ENCODE measurements at regions not wholly inside any gene's neighbourhood (a gene's known extent, or its start where the extent isn't known, plus 50 kb on each side); places are given as distances from the start of the nearest gene placed in this dataset.

DNA sequence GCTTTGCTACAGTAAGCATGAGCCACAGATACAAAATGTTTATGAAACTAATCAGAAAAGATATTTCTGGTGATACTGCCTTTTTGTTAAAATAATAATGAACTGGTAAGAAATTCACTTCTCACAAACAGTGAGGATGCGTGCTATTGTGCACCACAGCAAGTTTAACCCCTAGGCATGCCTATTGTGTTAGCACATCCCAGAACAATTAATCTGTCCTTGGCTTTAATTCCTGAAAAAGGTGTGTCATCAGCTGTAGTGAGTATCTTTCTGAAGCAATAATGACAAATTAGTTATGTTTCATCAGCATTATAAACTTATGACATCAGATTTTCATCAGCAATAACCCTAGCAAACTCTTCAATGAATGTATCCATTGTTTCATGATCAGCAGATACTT is 1307.2 kb downstream of the EFNA5 start:
- H3K27me3 ChIP-seq (ENCODE audit: insufficient read depth) = no peaks in the 10 kb centered on the region
- H3K4me3 ChIP-seq (ENCODE audit: low read depth in 2 of 2, low read length in 1 of 2) = no peak overlapping the region
- no peaks in the 10 kb centered on the region for H3K9me3 ChIP-seq
- no peak overlapping the region for H2AFZ ChIP-seq (ENCODE audit: low read depth)
- POLR2A ChIA-PET = no interaction called here
- H3K79me2 ChIP-seq (ENCODE audit: insufficient read depth) = no peaks in the 10 kb centered on the region
- peaks cover 8% of the 10 kb centered on the region for H3F3A ChIP-seq (replicated peaks; ENCODE audit: insufficient read depth)
- no peaks in the 10 kb centered on the region for H3K4me1 ChIP-seq (ENCODE audit: control insufficient read depth in 1 of 2, insufficient read depth in 2 of 2, low read depth in 1 of 2, low read length in 1 of 2)
- no peak overlapping the region for H3K27ac ChIP-seq (ENCODE audit: low read depth in 2 of 2, low read length in 1 of 2)
- H3K9ac ChIP-seq = no peak overlapping the region
- no peaks in the 10 kb centered on the region for H4K20me1 ChIP-seq (ENCODE audit: insufficient read depth)
- WGBS (ENCODE audit: low lambda C conversion rate) = 100% methylated on average over 1 of the region's 1 CpG
- no peak for DNase-seq
- no peak overlapping the region for H3K4me2 ChIP-seq
- no peaks in the 10 kb centered on the region for H3K9me2 ChIP-seq
- CTCF ChIA-PET = no interaction called here
- H3K36me3 ChIP-seq (replicated peaks in 1 of 2; ENCODE audit: control insufficient read depth in 1 of 2, insufficient read depth in 2 of 2, low read length in 1 of 2) = no peaks in the 10 kb centered on the region
- TF ChIP-seq, protein P1, sequence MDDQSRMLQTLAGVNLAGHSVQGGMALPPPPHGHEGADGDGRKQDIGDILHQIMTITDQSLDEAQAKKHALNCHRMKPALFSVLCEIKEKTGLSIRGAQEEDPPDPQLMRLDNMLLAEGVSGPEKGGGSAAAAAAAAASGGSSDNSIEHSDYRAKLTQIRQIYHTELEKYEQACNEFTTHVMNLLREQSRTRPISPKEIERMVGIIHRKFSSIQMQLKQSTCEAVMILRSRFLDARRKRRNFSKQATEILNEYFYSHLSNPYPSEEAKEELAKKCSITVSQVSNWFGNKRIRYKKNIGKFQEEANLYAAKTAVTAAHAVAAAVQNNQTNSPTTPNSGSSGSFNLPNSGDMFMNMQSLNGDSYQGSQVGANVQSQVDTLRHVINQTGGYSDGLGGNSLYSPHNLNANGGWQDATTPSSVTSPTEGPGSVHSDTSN (IDR thresholded peaks at IDR 0.05) = no peak
- TF ChIP-seq, protein P2, sequence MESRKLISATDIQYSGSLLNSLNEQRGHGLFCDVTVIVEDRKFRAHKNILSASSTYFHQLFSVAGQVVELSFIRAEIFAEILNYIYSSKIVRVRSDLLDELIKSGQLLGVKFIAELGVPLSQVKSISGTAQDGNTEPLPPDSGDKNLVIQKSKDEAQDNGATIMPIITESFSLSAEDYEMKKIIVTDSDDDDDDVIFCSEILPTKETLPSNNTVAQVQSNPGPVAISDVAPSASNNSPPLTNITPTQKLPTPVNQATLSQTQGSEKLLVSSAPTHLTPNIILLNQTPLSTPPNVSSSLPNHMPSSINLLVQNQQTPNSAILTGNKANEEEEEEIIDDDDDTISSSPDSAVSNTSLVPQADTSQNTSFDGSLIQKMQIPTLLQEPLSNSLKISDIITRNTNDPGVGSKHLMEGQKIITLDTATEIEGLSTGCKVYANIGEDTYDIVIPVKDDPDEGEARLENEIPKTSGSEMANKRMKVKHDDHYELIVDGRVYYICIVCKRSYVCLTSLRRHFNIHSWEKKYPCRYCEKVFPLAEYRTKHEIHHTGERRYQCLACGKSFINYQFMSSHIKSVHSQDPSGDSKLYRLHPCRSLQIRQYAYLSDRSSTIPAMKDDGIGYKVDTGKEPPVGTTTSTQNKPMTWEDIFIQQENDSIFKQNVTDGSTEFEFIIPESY (IDR thresholded peaks at IDR 0.05; ENCODE audit: borderline replicate concordance, low read depth) = no peak
- TF ChIP-seq MXI1 (IDR thresholded peaks at IDR 0.05; ENCODE audit: low read depth, low read length) (no peak), FOXM1 (IDR thresholded peaks at IDR 0.05; ENCODE audit: low read depth) (no peak), MEF2A (IDR thresholded peaks at IDR 0.05; ENCODE audit: borderline replicate concordance, low read depth) (no peak), TCF12 (IDR thresholded peaks at IDR 0.05) (no peak), SMC3 (IDR thresholded peaks at IDR 0.05; ENCODE audit: low read depth, low read length) (no peak), JUND (IDR thresholded peaks at IDR 0.05) (no peak), FOSL2 (IDR thresholded peaks at IDR 0.05; ENCODE audit: borderline replicate concordance, low read depth) (no peak), NFIC (IDR thresholded peaks at IDR 0.05; ENCODE audit: borderline replicate concordance) (no peak), RAD21 (IDR thresholded peaks at IDR 0.05; ENCODE audit: low read length) (no peak), FOXJ3 (CRISPR knock-in tag; IDR thresholded peaks at IDR 0.05) (no peak), RCOR1 (IDR thresholded peaks at IDR 0.05; ENCODE audit: low read length) (no peak), RFX5 (IDR thresholded peaks at IDR 0.05; ENCODE audit: low read length) (no peak), TEAD4 (IDR thresholded peaks at IDR 0.05; ENCODE audit: borderline replicate concordance, insufficient read depth) (no peak), EZH2phosphoT487 (IDR thresholded peaks at IDR 0.05; ENCODE audit: borderline replicate concordance, low read depth) (no peak), TAF1 (IDR thresholded peaks at IDR 0.05; ENCODE audit: borderline replicate concordance, low read depth, low read length) (no peak)
- TF ChIP-seq, protein P3, sequence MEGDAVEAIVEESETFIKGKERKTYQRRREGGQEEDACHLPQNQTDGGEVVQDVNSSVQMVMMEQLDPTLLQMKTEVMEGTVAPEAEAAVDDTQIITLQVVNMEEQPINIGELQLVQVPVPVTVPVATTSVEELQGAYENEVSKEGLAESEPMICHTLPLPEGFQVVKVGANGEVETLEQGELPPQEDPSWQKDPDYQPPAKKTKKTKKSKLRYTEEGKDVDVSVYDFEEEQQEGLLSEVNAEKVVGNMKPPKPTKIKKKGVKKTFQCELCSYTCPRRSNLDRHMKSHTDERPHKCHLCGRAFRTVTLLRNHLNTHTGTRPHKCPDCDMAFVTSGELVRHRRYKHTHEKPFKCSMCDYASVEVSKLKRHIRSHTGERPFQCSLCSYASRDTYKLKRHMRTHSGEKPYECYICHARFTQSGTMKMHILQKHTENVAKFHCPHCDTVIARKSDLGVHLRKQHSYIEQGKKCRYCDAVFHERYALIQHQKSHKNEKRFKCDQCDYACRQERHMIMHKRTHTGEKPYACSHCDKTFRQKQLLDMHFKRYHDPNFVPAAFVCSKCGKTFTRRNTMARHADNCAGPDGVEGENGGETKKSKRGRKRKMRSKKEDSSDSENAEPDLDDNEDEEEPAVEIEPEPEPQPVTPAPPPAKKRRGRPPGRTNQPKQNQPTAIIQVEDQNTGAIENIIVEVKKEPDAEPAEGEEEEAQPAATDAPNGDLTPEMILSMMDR (IDR thresholded peaks at IDR 0.05) = no peak
- TF ChIP-seq, protein P4, sequence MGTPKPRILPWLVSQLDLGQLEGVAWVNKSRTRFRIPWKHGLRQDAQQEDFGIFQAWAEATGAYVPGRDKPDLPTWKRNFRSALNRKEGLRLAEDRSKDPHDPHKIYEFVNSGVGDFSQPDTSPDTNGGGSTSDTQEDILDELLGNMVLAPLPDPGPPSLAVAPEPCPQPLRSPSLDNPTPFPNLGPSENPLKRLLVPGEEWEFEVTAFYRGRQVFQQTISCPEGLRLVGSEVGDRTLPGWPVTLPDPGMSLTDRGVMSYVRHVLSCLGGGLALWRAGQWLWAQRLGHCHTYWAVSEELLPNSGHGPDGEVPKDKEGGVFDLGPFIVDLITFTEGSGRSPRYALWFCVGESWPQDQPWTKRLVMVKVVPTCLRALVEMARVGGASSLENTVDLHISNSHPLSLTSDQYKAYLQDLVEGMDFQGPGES (IDR thresholded peaks at IDR 0.05; ENCODE audit: low read depth, low read length) = no peak
- TF ChIP-seq, protein P5, sequence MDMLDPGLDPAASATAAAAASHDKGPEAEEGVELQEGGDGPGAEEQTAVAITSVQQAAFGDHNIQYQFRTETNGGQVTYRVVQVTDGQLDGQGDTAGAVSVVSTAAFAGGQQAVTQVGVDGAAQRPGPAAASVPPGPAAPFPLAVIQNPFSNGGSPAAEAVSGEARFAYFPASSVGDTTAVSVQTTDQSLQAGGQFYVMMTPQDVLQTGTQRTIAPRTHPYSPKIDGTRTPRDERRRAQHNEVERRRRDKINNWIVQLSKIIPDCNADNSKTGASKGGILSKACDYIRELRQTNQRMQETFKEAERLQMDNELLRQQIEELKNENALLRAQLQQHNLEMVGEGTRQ (IDR thresholded peaks at IDR 0.05; ENCODE audit: borderline replicate concordance, low read depth, low read length) = no peak
